ENCODE measurements at regions not wholly inside any gene's neighbourhood (a gene's known extent, or its start where the extent isn't known, plus 50 kb on each side); places are given as distances from the start of the nearest gene placed in this dataset.

- TF ChIP-seq POLR2AphosphoS5 (IDR thresholded peaks at IDR 0.05; ENCODE audit: borderline replicate concordance, low read depth, low read length) (no peak), FOXP2 (optimal IDR thresholded peaks at IDR 0.05; ENCODE audit: control extremely low read depth, extremely low read length, insufficient read depth) (no peak), EZH2 (IDR thresholded peaks at IDR 0.05) (no peak)
These were observed 355.4 kb downstream of the PLPP3 start for GRCh38 chr1:56223968-56224367.
